ENCODE measurements at regions not wholly inside any gene's neighbourhood (a gene's known extent, or its start where the extent isn't known, plus 50 kb on each side); places are given as distances from the start of the nearest gene placed in this dataset.

DNA sequence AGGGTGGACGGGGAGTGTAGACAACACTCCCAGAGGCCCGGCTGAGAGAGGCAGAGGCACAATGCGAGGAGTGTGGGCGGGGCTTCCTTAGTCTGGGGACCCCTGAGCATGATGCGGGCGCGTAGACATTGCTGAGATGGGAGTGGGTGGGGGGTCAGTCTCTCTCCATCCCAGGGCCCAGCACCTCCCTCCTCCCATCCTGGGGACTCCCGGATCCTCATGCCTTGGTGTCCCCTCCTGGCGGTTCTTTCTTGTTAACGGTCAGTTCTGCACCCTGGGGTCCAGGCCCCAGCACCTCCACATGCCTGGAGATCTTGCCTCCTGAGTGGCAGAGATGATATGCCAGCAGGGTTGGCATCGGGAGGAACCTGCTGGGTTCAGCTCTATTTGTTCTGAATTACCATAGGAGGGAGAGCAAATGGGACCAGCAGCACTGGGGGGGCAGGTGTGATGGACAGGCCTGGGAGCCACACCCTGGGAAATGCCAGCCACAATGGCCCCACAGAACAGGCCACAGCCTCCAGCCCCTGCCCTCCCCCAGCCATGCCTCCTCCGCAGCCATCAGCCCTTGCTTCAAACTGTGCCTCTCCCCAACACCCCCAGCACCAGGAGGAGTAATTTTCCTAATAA, 55.7 kb downstream of the RTL6 start:
- TF ChIP-seq, protein P1, sequence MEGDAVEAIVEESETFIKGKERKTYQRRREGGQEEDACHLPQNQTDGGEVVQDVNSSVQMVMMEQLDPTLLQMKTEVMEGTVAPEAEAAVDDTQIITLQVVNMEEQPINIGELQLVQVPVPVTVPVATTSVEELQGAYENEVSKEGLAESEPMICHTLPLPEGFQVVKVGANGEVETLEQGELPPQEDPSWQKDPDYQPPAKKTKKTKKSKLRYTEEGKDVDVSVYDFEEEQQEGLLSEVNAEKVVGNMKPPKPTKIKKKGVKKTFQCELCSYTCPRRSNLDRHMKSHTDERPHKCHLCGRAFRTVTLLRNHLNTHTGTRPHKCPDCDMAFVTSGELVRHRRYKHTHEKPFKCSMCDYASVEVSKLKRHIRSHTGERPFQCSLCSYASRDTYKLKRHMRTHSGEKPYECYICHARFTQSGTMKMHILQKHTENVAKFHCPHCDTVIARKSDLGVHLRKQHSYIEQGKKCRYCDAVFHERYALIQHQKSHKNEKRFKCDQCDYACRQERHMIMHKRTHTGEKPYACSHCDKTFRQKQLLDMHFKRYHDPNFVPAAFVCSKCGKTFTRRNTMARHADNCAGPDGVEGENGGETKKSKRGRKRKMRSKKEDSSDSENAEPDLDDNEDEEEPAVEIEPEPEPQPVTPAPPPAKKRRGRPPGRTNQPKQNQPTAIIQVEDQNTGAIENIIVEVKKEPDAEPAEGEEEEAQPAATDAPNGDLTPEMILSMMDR (IDR thresholded peaks at IDR 0.05; ENCODE audit: insufficient read depth, missing control alignments), result no peak
- DNase-seq (ENCODE audit: insufficient read length, low spot score), result no peak

DNA sequence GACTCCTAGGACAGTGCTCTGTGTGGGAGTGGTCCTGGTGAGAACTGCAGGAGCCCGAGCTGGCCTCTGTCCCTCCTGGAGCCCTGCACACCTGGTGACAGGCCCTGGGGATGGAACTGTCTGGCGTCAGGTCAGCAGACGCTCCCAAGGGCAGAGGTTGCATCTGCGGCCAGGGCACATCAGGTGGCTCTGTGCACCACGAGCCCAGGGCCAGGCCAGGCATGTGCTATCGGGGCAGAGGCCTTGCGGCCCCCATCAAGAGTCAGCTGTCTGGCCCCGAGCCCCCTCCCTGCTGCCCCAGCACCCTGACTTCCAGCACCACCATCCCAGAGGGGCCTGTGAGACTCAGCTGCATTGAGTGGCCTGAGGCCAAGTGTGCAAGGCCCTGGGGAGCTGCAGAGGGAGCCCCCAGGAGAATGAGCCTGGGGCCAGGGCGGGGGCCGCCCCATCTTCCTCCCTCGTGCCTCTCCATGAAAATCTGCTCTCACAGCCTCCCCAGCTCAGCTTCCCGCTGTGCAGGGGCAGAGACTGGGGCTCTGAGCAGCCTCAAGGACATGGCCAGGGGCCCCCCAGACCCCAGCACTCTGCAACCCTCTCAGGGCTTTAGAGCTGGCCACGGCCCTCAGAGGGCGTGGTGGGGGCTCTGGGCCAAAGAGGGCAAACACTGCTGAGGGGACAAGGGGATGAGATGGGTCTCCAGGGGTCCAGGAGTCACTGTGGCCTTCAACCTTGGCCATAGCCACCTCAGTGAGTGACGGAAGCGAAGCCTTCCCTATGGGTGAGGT, 56.4 kb downstream of the RTL6 start:
- no peak for FAIRE-seq
- DNase-seq (ENCODE audit: insufficient read length, low spot score), result no peak
- TF ChIP-seq, protein P1 (IDR thresholded peaks at IDR 0.05; ENCODE audit: insufficient read depth, missing control alignments), result no peak

More for the DNA sequence above, 55.7 kb downstream of the RTL6 start:
- FAIRE-seq, result no peak

DNA sequence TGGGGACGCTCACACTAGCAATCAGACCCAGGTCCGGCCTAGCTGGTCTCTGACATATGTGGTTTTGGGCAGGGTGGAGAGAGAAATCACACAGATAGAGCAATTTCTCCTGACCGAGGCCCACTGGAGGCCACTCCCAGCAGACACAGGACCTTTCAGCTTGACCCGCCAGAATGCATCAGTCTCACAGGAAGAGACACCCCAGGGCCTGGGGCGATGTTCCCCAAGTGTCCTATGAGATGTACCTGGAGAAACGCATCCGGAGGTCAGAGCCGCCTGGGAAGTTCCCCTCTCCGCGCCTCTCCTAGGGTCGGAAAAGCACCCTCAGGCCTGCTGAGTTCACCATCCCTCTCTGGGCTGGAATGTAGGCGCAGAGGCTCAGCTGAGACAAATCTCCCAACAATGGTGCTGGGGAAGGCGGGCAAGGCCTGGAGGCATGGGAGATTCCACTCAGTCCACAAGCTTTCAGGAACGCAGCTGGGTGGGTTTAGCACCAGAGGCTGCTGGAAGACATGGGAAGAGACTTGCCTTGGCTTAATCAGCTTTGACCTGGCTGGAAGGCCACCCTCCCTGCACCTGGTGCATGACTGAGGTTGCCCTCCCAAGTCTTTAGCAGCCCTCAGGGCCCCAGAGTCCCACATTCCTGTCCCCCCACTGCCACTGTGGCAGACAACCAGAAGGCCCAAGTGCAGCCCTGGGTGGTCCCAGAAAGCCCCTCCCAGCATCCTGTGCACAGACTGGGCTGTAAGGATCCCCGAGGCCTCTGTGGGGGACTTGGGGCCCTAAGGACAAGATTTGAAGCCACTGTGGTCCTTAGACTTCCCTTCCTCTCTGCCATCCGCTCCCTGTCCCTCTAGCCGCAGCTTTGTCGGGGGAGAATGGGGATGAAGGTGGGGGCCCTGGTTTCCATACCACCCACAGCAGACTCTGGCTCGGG, 57.5 kb downstream of the RTL6 start:
- TF ChIP-seq, protein P1 (IDR thresholded peaks at IDR 0.05; ENCODE audit: insufficient read depth, missing control alignments), result no peak
- DNase-seq (ENCODE audit: insufficient read length, low spot score) (no peak), FAIRE-seq (no peak)

DNA sequence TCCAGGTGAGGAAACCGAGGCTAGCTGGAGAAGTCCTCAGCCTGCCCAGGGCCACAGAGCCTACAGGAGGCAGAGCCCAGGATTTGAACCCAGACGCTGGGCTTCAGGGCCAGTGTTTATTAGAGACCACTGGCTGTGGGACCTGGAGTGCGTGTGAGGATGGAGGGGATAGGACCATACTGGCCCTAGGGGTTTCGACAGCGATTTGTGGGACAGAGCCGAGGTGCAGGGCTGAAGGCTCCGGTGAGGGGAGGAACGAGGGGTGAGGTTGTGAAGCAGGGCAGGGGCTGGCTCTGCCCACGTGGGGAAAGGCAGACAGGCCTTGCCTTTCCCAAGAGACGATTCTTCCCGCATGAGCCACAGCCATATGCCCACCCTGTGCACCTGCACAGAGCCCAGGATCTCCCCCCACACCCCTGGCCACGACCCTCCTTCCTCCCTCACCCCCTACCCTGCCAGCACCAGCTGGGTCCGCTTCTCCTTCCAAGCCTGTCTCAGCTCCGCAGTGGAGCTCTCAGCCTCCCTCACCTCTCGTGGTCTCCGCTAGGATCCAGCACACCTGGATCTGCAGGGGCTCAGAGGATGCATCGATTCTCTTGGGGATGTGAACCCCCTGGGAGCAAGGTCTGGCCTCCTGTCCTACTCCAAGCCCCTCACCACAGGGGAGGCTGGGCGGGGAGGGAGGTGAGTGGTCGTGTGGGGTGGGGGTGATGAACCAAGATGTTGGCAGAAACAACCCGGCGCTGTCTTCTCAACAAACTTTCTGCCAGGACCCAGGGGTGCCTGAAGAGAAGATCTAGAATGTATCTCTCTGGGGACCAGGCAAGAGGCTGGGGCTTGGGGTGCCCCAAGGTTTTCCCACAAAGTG, 58.4 kb downstream of the RTL6 start:
- TF ChIP-seq, protein P1 (IDR thresholded peaks at IDR 0.05; ENCODE audit: insufficient read depth, missing control alignments), result no peak
- DNase-seq (ENCODE audit: insufficient read length, low spot score), result no peak
- no peak for FAIRE-seq

DNA sequence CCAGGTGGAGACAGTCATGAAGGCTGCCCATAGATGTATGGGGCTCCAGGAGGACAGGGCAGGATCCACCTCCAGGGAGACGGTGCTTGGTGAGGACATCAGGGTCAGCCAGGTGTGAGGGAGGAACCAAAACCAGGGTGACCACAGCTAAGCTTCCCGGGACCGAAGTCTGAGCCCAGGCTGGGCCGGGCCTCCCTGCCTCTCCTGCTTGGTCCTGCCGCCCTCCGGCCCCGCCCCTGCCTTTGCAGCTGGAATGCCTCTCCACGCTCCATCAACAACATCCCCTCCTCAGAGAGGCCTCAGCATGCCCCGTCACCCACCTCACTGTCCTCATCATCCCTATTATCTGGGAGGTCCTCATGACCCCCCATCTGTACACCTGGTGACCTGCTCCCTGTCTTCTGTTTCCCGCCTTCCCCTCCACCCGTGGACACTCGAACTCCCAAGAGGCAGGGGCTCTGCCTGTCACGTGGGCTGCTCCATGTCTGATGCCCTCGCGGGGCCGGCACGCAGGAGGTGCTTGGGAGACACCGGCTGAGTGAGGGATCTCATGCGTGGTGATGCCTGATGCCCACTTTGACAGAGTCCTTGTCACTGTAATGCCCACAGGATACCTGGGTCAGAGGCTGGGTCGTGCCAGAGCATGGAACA, 59.4 kb downstream of the RTL6 start:
- FAIRE-seq (no peak), DNase-seq (ENCODE audit: insufficient read length, low spot score) (no peak)

More for the DNA sequence above, 59.4 kb downstream of the RTL6 start:
- TF ChIP-seq, protein P1 (IDR thresholded peaks at IDR 0.05; ENCODE audit: insufficient read depth, missing control alignments), result no peak

All from D721Med (cell line).